PFSK-1 (cell line): ENCODE measurements at regions not wholly inside any gene's neighbourhood (a gene's known extent, or its start where the extent isn't known, plus 50 kb on each side); places are given as distances from the start of the nearest gene placed in this dataset.

Experiments
- FOXP2 ChIP-seq: optimal IDR thresholded peaks from 2 replicates; pipeline ENCODE3; 2011; ENCODE audit warnings: borderline replicate concordance, control low read depth, inconsistent platforms; ENCODE audit not compliant: insufficient read depth; ENCODE audit errors: extremely low read length, extremely low read depth
- POLR2AphosphoS5 ChIP-seq: IDR thresholded peaks from 2 replicates; pipeline ENCODE4 v1.6.1; 2012; ENCODE audit warnings: low read depth, mild to moderate bottlenecking, control low read depth, low read length, moderate library complexity
- SIN3A ChIP-seq: IDR thresholded peaks from 2 replicates; pipeline ENCODE4 v1.6.1; 2012; ENCODE audit warnings: mild to moderate bottlenecking, low read length, moderate library complexity, borderline replicate concordance; ENCODE audit not compliant: insufficient read depth
- TAF1 ChIP-seq: IDR thresholded peaks from 2 replicates; pipeline ENCODE4 v1.6.1; 2012; ENCODE audit warnings: low read length, control low read depth, borderline replicate concordance; ENCODE audit not compliant: insufficient read depth
- TF ChIP-seq, protein P1 (sequence below), 2 experiments: IDR thresholded peaks; 2 replicates each; pipeline versions ENCODE4 v1.6.1 to v1.8.0; 2011 to 2012; ENCODE audit warnings: low read depth in 2 of 2, low read length in 2 of 2, control low read depth in 1 of 2, inconsistent platforms in 1 of 2, mild to moderate bottlenecking in 1 of 2, moderate library complexity in 1 of 2; ENCODE audit not compliant: insufficient read depth in 1 of 2

DNA sequence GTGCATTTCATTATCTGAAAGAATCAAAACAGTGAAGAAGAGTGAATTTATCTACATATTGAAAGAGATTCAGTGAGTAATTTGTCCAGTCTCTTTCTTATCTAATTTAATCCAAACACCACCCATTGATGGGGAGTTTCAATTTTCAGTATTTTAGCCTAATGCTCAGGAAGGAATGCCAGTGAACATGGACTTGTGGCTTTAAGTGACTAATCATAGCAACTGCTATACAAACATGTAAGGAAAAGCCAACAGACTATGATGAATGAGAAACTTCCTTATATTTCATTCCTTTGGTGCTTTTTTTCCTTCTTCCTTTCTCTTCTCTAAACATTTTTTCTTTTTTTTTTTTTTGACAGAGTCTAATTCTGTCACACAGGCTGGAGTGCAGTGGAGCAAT is 885.8 kb downstream of the KCNJ2 start:
- TF ChIP-seq TAF1 (no peak), POLR2AphosphoS5 (no peak), SIN3A (no peak), FOXP2 (no peak)
- TF ChIP-seq, protein P1, sequence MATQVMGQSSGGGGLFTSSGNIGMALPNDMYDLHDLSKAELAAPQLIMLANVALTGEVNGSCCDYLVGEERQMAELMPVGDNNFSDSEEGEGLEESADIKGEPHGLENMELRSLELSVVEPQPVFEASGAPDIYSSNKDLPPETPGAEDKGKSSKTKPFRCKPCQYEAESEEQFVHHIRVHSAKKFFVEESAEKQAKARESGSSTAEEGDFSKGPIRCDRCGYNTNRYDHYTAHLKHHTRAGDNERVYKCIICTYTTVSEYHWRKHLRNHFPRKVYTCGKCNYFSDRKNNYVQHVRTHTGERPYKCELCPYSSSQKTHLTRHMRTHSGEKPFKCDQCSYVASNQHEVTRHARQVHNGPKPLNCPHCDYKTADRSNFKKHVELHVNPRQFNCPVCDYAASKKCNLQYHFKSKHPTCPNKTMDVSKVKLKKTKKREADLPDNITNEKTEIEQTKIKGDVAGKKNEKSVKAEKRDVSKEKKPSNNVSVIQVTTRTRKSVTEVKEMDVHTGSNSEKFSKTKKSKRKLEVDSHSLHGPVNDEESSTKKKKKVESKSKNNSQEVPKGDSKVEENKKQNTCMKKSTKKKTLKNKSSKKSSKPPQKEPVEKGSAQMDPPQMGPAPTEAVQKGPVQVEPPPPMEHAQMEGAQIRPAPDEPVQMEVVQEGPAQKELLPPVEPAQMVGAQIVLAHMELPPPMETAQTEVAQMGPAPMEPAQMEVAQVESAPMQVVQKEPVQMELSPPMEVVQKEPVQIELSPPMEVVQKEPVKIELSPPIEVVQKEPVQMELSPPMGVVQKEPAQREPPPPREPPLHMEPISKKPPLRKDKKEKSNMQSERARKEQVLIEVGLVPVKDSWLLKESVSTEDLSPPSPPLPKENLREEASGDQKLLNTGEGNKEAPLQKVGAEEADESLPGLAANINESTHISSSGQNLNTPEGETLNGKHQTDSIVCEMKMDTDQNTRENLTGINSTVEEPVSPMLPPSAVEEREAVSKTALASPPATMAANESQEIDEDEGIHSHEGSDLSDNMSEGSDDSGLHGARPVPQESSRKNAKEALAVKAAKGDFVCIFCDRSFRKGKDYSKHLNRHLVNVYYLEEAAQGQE (IDR thresholded peaks at IDR 0.05; ENCODE audit: insufficient read depth in 1 of 2, low read depth in 2 of 2, low read length in 2 of 2), result no peak

DNA sequence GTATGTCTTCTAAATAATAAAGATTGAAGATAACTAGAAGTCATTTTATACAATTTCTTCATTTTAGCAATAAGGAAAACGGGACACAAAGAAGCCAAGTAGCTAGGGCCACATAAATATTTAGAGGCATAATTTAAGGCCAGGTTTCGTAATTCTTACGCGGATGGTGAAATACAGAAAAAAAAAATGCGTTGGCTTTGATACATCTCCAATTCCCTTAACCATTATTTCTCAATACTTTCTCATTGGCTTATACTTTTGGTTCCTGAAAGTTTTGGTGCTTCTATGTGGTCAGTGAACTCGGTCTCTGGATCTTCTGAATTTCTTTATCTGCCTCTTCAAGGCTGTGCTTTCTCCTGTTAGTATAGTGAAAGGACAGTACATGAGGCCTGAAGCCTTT is 888.1 kb downstream of the KCNJ2 start:
- TF ChIP-seq TAF1, result no peak
- TF ChIP-seq SIN3A, result no peak
- TF ChIP-seq, protein P1 (IDR thresholded peaks at IDR 0.05; ENCODE audit: insufficient read depth in 1 of 2, low read depth in 2 of 2, low read length in 2 of 2), result no peak
- TF ChIP-seq POLR2AphosphoS5, result no peak
- no peak for TF ChIP-seq FOXP2

DNA sequence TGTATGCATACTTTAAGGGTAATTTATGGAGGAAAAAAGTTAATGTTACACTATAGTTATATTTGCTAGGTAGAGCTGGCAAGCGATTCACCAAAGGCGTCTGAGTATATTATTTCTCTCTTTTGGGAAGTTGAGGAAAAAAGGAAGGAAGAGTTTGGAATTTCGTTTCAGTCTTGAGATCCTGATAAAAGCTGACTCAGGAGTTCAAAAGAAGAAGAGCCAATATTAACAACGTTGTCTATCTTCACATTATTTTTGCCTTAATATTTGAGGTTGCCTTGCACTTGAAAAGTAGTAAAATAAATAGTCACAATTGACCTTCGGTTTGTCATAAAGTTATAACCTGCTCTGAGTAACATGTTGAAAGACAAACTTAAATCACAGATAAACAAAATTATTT is 888.6 kb downstream of the KCNJ2 start:
- TF ChIP-seq POLR2AphosphoS5, result no peak
- no peak for TF ChIP-seq SIN3A

DNA sequence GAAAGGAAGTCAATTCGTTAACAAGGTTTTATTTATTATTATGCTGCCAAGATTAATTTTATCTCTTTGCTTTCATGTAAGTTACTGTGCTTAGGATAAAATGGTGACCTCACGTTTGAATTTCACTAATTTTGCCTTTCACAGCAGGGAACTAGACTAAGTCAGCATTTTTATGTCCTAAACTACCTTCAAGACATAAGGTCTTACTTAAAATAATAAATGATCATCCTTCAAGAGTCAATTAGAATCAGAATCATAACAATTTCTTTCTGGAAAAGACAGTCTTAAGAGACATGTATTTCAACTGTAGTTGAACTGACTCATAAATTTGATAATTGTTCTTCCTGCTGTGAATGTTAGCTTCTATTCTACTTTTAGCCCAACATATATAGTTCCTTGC is 893.8 kb downstream of the KCNJ2 start:
- TF ChIP-seq FOXP2, result no peak
- no peak for TF ChIP-seq TAF1
- TF ChIP-seq, protein P1 (IDR thresholded peaks at IDR 0.05; ENCODE audit: insufficient read depth in 1 of 2, low read depth in 2 of 2, low read length in 2 of 2), result no peak
- TF ChIP-seq POLR2AphosphoS5, result no peak
- no peak for TF ChIP-seq SIN3A

DNA sequence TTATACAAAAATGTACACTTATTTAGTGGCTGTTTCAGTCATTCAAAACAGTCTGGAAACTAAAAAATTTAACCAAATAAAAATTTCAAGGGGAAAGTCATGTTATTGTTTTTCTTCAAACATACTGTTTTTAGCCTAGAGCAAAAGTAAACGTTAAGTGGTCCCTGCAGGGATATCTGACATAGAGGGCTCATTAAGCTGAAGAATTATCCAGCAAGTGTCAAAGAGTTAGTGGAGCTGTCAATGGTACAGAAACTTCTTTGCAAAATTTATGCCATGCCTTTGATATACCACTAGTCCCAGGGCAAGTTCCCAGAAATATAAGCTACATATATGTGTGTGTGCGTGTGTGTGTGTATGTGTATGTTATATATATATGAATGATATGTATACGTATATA is 894.2 kb downstream of the KCNJ2 start:
- TF ChIP-seq SIN3A, result no peak
- no peak for TF ChIP-seq POLR2AphosphoS5
- no peak for TF ChIP-seq FOXP2
- TF ChIP-seq TAF1, result no peak
- TF ChIP-seq, protein P1 (IDR thresholded peaks at IDR 0.05; ENCODE audit: insufficient read depth in 1 of 2, low read depth in 2 of 2, low read length in 2 of 2), result no peak
